GM19043 (cell line): ENCODE measurements at regions not wholly inside any gene's neighbourhood (a gene's known extent, or its start where the extent isn't known, plus 50 kb on each side); places are given as distances from the start of the nearest gene placed in this dataset.

Source experiments
- ATAC-seq: cut with Tn5 transposase; IDR thresholded peaks from one replicate; pipeline ENCODE4 v1.9.1; 2021; ENCODE audit warnings: low read depth; ENCODE audit not compliant: unreplicated experiment

DNA sequence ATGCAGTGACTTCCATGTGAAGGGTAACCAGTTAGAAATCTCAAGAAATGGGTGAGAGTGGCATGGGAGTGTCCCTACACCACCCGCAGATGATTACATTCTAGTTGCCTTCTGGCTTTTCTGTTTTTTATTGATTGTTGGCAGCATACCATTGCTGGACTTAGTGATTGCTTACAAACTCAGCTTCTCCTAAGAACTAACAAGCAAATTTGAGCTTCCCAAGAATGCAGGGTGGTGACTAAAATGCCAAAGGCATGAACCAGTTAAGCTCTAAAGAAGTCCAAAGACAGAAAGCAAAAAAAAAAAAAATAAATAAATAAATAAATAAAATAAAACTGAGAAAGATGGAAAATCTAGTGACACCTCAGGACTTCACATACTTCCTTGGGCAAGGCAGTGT is 245.5 kb upstream of the PARD3B start:
- no peak for ATAC-seq

DNA sequence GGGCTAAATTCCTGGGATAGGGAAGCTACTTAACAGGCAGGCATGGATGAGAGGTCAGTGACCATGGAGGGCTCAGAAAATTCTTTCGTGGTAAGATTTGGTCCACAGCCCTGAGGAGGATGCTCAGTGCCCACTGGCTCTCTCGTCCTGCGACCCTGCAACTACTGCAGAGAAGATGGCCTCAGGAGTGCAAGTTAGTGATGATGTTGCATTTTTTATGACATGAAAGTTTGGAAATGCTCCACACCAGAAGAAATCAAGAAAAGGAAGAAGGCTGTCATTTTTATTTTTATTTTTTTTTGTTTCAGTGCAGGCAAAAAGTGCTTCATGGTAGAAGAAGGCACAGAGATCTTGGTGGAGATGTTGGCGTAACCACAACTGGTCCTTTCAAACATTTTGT is 238.6 kb upstream of the PARD3B start:
- no peak for ATAC-seq

DNA sequence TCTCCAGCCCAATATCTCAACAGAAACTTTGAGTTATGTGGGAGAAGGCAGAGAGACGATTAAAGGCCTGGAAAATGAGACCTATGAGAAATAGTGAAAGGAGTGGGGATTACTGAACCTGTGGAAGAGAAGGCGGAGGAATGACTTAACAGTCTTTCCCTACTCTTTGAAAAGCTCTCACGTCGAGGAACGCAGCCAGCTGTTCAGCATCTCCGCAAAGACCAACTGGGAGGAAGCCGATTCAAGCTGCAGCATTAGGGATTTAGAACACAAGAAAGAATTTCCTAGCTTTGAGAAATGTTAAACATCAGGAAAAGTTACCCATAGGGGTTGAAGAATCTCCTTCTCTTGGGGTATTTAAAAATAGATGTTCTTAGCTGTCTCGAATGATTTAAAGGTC is 233.2 kb upstream of the PARD3B start:
- no peak for ATAC-seq

DNA sequence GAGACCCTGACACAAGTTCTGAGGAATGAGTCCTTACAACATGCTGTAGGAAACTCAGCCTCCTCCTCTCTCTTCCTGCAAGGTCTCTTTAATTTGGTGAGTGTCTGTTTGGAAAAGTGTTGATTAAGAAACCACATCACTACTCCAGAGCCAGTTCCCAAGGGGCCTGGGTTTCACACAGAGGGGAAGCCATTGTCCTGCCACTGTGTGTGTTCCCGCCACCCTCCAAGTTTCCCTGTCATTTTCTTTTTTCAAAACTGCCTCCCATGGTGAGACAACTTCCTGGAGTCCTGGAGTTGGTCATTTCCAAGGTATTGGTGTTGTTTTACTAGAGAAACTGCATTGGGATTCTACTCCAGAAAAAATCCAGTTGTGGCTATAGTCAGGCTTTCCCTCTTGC is 232.0 kb upstream of the PARD3B start:
- ATAC-seq, result no peak

DNA sequence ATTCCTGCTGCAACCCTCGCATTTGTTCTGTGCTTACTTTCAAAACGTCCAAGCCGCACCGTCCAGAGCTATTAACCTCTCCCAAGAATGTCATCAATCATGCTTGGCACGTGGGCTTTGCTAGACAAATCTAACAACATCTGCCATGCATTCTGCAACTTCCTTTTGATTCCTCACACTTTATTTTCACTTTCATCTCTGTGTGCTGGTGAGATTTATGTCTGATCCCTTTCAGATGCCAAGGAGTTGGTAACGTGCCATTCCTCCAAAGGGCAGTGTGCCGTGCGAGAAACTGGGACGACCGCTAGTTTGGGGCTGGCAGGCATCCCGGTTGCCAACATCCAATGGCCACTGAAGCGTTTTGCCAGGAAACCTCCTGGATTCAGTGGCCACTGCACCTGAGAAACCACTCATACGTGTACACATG is 230.0 kb upstream of the PARD3B start:
- ATAC-seq, result no peak

DNA sequence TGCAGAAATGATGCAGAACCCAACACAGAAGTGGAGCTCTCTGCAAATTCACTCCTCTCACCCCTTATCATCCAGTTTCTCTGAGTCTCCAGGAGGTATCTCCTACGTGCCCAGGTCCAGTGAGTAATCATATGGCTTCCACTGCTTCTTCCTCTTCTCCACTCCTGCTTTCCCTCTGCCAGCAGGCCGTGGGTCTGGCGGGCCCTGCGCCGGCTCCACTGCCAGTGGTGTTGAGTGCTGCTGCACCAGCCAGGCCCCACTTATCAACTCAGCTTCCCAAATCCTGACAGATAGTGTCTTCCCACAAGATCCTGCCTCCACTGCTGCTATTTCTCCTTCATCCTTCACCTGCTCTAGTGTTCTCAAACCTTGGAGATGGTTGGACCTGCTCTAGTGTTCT is 227.6 kb upstream of the PARD3B start:
- ATAC-seq, result no peak

DNA sequence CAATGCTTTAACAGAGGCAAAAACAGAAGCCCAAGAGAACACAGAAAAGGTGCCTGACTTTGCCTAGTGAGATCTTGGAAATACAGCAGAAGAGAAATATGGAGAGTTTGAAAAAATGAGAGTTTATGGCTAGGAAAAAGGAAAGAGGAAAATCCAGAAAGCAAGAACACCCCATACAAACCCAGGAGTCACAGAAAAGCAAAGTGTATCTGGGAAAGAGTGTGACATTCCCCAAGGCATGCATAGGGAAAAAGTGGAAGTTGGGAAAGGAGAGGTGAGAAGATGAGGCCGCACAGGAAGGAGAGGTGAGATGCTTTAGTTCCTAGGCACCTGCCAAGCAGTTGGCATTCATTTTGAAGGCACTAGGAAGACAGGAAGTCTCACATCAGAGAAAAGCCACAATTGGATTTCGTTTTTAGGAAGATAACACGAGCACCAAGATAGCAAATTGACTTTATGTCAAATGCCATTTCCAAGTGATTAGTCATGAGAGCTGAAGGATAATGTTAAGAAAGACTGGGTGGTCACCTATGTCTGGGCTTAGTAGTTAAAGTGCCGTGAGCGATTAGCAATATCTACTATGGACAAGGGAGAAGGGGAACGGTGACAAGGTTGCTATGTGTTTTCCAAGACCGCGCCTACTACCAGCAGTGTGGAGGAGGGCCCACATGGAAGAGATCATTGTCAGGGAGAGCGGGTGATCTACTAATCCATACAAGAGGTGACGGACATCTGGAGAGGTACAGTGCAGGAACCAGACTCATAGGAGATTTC is 224.1 kb upstream of the PARD3B start:
- ATAC-seq, result no peak

DNA sequence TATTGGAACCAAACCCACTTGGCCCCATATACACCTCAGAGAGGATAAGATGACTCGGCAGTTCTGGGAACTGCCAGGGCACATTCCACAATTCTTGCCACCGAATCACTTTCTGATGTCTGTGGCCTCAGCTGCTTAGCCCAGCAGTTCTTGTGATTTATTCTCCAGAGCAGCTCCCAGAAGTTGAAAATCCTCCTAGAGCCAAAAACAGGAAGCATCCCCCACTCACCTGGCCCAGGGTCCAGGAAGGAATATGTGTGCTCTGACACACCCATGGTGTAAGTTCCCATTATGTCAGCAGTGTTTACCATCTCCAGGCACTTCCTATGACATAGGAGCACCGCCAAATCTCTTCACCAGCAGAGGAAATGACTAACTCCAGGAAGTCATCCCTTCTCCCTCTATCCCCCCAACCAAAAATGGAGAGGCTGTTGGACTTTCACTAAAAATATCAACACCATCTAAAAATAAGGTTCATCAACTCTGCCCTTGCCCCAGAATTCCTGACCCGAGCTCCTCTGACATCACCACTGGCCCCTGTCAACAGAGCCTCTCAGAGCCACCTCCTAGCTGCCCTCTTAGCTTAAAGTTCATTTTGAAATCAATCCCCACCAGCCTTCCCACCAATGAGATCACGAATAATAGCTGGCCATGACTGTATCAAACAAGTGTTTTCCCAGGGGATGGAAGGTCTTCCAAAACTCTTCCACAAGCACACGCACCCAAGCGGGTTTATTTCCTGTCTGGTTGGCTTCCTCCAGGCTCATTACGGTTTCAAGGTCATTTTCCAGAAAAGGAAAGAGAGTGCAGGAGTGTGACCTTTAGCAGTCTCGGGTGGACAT is 223.1 kb upstream of the PARD3B start:
- no peak for ATAC-seq

DNA sequence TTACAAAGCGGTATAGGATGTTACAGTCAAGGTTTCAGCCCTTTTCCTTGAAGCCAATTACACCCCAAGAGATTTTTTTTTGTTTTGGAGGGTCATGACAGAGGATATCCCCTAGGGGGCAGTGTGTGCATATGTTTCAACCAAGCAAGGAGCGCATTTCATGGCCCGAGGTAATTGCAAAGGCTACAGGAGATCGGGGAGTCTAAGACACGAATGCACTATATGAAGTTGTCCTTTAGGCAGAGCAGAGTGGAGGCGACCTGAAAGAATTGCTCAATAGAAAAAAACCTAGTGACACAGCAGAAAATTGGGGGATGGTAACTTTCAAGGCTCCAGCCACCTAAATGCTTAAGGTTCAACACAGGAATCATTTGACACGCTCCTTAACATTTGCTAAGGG is 219.8 kb upstream of the PARD3B start:
- ATAC-seq, result peak; percentile 88

DNA sequence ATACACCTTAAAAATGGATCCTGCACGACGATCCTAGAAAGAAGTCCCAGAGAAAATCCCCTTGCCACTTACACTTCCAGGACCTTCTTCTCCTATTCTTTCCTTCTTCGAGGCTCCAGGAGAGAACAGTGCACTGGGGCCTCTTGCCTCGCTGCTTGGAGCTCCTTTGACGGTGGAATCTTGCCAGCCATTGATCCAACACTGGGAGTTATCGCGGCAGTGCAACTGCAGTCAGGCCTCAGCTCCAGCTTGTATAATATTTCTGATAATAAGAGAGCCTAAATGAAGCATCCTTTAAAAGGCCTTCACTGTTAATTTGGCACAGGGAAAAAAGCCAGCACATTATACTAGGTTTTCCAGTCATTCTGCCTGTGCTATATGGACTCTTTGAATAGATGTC is 216.9 kb upstream of the PARD3B start:
- ATAC-seq, result no peak

DNA sequence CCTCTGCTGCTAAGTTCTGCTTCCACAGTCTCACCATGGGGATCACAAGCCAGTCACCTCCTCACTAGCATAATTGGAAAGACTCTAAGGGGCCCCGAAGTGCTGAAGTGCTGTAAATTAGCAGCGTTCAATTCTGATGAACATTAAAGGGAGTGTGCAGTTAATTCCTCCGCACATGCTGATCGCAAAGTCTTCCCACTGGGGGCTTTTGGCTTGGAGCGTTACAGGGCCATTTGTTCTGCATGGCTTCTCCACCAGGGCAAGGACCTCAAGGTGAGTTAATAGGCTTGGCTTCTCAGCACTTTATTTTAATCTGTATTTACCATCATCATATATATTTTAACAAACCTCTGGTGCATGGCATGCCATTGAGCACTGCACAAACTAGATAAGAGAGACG is 216.3 kb upstream of the PARD3B start:
- ATAC-seq, result no peak

DNA sequence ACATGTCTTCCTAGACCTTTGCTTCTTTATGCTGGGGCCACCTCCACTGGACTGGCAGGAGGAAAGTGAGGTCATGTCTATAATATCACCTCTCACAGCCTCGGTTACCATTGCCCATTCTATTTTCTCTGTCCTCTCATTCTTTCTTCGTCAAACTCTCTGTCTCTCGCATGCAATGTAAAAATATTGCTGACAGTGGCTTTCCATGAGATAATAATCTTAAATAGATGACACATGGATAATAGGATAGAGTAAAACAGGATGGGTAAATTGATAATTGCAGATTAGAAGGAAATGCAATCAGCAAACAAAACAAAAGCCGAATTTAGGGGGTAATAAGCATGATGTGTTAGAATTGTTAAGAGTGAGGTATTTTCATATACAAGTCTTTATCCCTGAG is 215.7 kb upstream of the PARD3B start:
- no peak for ATAC-seq

DNA sequence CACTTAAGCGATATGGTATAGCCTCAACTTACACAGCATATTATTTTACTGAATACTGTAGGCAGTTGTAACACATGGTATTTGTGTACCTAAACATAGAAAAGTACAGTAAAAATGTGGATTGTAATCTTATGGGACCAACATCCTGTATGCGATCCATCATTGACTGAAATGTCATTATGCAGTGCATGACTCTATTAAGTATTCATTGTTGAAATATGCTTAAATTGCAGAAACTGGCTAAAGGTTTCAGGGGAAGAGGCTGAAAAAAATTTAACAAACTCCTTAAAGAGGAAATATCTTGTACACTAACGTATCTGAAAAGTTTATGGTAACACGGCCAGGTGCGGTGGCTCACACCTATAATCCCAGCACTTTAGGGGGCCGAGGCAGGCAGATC is 214.1 kb upstream of the PARD3B start:
- no peak for ATAC-seq

DNA sequence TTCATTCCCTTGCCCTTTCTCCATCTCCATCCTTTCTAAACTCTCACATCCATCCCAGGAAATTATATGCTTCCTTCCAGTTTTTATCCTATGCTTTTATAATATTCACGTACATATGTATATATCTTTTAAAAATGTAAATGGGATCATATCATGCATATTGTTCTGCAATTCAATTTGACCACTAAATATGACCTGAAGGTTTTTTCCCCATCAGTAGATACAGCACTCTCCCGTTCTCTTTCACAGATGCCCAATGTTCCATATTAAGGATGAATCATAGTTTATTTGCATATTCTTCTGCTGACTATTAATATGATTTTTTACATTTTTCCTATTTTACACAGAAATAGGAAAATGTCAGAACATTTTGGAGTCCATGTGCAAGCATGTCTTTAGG is 213.3 kb upstream of the PARD3B start:
- no peak for ATAC-seq

DNA sequence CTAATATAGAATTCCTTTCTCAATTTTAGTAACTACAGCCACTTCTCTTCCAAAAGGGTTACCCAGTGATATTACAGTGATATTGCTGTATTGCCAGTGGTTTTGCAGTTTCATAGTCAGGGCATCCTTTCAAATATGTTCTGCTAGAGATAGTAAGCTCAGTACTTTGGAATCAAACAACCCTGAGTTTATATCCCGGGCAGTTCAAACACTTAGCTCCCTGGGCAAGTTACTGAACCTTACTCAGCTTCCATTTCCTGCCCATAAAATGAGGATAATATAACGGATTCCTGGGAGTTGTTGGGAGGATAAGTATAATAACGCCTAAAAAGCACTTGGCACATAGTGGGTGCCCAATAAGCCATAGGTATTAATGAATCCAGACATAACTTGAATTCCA is 212.6 kb upstream of the PARD3B start:
- no peak for ATAC-seq

DNA sequence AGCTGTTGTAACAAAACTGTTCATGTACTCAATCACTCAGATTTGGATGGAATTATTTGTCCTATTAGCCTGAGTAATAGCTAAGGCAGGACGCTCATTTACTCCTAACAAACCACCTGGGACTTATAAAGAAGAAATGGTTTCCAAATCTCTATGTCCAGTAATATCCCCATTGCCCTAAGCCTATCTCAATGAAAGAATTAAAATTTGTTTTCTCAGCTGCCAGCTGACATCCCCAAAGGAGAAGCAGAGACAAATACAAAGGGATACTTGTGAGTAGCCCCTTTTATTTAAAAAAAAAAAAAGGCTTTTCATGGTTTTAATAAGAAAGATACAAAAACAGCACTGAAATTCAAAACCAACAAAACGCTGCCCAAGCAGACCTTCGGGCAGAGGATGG is 211.4 kb upstream of the PARD3B start:
- ATAC-seq, result no peak

DNA sequence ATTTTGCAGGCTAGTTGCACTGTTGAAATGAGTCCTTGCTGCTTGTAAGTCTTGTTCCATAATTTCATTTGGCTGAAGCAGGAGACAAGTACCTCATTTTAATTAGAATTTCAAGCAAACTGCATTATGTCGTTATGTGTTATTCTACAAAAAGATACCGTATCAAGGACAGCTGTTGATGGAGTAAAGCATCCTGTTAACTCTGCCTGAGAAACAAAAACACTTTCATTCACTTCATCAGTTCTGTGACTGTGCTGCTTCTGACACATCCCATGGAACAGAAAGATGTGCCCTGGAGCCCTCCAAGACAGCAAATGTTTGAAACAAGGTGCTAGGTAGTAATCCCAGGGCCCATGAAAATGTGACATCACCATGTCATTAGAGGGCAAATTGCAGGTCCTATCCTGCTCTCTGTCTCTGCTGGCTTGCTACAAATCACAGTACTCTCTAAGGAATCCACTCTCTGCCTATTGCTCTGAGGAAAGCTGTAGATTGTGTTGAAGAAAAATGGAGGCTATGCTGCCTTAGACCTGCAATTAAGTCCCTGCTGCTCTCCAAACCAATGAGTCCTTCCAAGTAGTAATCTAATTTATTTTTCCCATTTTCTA is 209.7 kb upstream of the PARD3B start:
- no peak for ATAC-seq

DNA sequence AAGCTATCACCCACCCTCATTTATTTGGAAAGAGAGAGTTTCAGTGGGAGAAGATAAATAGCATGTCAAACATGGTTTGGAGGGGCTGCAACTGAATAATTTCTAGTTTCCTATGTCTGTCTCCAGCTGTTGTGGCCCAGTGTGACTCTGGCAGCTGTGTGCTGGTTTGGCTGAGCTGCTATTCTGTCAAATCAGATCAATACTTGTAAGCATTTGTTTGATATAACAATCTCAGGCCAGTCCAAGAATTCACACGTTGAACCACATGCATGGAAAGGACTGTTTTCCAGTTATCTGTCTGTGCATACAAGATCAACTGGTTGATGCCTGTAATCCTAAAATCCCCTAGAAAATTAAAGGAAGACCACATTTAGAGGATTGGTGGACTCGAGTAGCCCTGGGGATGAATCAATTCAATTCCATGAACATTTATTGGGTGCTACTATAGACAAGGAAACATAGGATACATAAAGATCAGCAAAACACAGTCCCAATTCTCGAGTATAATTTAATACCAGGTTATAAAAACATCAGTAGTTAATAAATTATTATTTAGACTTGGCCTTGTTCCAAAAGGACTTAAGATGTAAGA is 209.0 kb upstream of the PARD3B start:
- ATAC-seq, result no peak

DNA sequence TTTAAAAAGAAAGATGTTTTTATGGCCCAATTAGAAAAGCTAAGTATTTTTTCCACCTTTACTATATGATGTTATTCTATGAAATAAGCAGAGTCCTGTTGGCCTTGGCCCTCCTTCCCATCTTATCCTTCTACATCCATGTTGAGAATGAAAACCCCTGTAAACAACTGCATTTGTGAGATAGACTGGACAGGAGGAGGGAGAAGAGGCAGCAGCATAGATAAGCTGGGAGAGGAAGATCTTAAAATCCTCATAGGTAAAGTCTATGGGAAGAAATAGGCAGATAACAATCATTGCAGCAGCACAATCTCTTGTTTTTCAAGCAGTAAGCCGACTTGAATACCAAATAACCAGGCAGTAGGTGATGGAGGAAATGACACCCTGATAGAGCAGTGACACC is 207.6 kb upstream of the PARD3B start:
- ATAC-seq, result no peak

DNA sequence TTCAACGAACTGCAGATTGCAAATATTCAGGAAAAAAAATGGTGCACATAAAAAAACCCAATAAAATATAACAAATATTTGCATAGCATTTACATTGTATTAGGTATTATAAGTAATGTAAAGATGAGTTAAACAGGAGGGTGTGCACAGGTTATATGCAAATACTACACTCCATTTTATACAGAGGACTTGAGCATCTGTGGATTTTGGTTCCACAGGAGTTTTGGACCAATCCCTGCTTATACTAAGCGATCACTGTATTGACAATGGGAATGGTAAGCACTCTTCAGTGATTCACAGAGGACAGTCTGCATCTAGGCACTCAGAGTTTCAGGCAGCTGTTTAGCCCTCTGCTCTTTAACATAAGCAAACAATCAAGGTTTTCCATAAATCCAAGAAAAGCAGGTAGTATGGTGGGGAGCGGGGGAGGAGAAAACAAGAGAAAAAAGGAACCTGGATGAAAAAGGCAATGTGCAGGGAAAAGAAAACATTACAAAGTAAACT is 206.0 kb upstream of the PARD3B start:
- no peak for ATAC-seq

DNA sequence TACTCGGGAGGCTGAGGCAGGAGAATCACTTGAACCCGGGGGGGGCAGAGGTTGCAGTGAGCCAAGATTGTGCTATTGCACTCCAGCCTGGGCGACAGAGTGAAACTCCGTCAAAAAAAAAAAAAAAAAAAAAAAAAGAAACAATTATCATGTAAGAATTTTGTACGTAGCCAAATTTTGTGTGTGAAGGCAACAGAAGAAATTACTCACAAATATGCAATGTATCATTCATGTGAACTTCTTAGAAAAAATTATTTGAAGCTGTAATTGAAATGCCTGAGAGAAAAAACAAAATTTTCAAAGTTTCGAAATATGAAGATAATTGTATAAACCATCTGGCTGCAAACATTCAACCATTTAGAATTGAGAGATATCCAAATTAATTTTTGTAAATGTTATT is 204.8 kb upstream of the PARD3B start:
- no peak for ATAC-seq
